NOMO-1 treated with DMSO at 0.1 percent for 48 hours (cell line): ENCODE measurements at regions not wholly inside any gene's neighbourhood (a gene's known extent, or its start where the extent isn't known, plus 50 kb on each side); places are given as distances from the start of the nearest gene placed in this dataset.
"Not testable (repeated sequence)": the region's sequence is repeated elsewhere in the genome, so short reads cannot be mapped to it uniquely, and the experiment has no call there.

Experiments used
- DNase-seq: peaks from one replicate; lab custom pipeline; 2025; ENCODE audit not compliant: unreplicated experiment; lab: John Stamatoyannopoulos, UW

- DNase-seq: no peak
Measured at GRCh38 chr4:13981499-13981898, 354.0 kb upstream of the BOD1L1 start.

- DNase-seq: no peak
Measured at GRCh38 chr4:13982010-13982409, 354.5 kb upstream of the BOD1L1 start.

- no peak for DNase-seq
Measured at GRCh38 chr4:13983189-13983790, 355.8 kb upstream of the BOD1L1 start.

- DNase-seq: peak; percentile 62
Measured at GRCh38 chr4:13984991-13985800, 357.7 kb upstream of the BOD1L1 start.

GRCh38 chr4:13985837-13986236, 358.3 kb upstream of the BOD1L1 start:
- DNase-seq: no peak

- DNase-seq: no peak
Measured at GRCh38 chr4:13986548-13986947, 359.0 kb upstream of the BOD1L1 start.

- DNase-seq: no peak
Measured at GRCh38 chr4:13988353-13989305, 361.1 kb upstream of the BOD1L1 start.

- no peak for DNase-seq
Measured at GRCh38 chr4:13989501-13989900, 362.0 kb upstream of the BOD1L1 start.

- DNase-seq: no peak
Measured at GRCh38 chr4:13990596-13991589, 363.4 kb upstream of the BOD1L1 start.

- no peak for DNase-seq
Measured at GRCh38 chr4:13992041-13992440, 364.5 kb upstream of the BOD1L1 start.

- no peak for DNase-seq
Measured at GRCh38 chr4:13992975-13993520, 365.5 kb upstream of the BOD1L1 start.

- DNase-seq: no peak
Measured at GRCh38 chr4:13994016-13994415, 366.5 kb upstream of the BOD1L1 start.

GRCh38 chr4:13998850-13999445, 371.4 kb upstream of the BOD1L1 start:
- DNase-seq: no peak

GRCh38 chr4:14000091-14000814, 372.7 kb upstream of the BOD1L1 start:
- no peak for DNase-seq

- not testable (repeated sequence) for DNase-seq
Measured at GRCh38 chr4:14002331-14002730, 374.8 kb upstream of the BOD1L1 start.

- peak; percentile 98 for DNase-seq
Measured at GRCh38 chr4:14008494-14008893, 381.0 kb upstream of the BOD1L1 start.

- no peak for DNase-seq
Measured at GRCh38 chr4:14018191-14018853, 390.8 kb upstream of the BOD1L1 start.

GRCh38 chr4:14022456-14022855, 394.9 kb upstream of the BOD1L1 start:
- peak; percentile 6 for DNase-seq
